Lower lobe of right lung (tissue), 2 donors: ENCODE measurements at regions not wholly inside any gene's neighbourhood (a gene's known extent, or its start where the extent isn't known, plus 50 kb on each side); places are given as distances from the start of the nearest gene placed in this dataset.
A peak's percentile ranks its signal among the peaks of the same experiment; 100 is the strongest.

Experiments used
- ATAC-seq, 2 donors: fragments of 200-7000 bp; cut with Tn5 transposase; one replicate each; pipeline ENCODE4 v1.9.1; 2020 to 2022; ENCODE audit warnings: mild to moderate bottlenecking in 2 of 2, moderate library complexity in 2 of 2
- DNase-seq: peaks from one replicate; pipeline ENCODE4 v3.0.0-alpha.2; 2020
- H3K27ac ChIP-seq: fragments of 200-600 bp; one replicate; pipeline ENCODE4 v1.8.0; 2022
- H3K27me3 ChIP-seq: fragments of 200-600 bp; one replicate; pipeline ENCODE4 v1.8.0; 2022; ENCODE audit warnings: low read depth
- H3K36me3 ChIP-seq: fragments of 200-600 bp; one replicate; pipeline ENCODE4 v1.8.0; 2022; ENCODE audit warnings: mild to moderate bottlenecking
- H3K4me1 ChIP-seq: fragments of 200-600 bp; one replicate; pipeline ENCODE4 v1.8.0; 2022
- H3K4me3 ChIP-seq: fragments of 200-600 bp; one replicate; pipeline ENCODE4 v1.8.0; 2022; ENCODE audit warnings: mild to moderate bottlenecking
- H3K9me3 ChIP-seq: fragments of 200-600 bp; one replicate; pipeline ENCODE4 v1.8.0; 2022
- intact Hi-C: fragments of 100-400 bp; cut with DNase I; formaldehyde crosslinking; loops from one replicate; pipeline ENCODE4 v1.11.0; 2022
- TF ChIP-seq, protein P1 (sequence below): fragments of 200-600 bp; IDR thresholded peaks from one replicate; pipeline ENCODE4 v1.8.0; 2022; ENCODE audit warnings: antibody characterized with exemption, mild to moderate bottlenecking
- donor health status: DM: no; HTN: yes; CAD: no; lungs with severe emphysema.

DNA sequence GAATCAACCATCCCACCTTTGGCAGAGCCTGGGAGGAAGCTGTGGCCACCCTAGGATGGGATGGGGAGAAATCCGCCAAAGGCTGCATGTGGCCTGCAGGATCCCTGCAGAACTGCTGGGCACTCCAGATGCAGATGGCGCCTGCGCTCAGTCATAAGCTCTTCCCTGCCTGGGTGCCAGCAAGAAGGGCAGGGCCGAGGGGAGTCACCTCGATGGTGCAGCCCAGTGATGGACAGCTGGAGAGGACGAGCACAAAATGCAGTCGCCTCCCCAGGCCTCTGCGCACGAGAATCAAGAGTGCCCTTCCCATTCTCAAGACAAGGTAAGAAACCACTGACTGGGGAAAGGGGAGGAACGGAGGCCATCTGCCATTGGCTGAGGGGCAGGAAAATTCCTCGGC, 693.6 kb downstream of the TBC1D22A start:
- Histone ChIP-seq H3K36me3 (no peaks in the 10 kb centered on the region), H3K9me3 (peaks cover 13% of the 10 kb centered on the region), H3K27me3 (no peaks in the 10 kb centered on the region), H3K4me1 (no peaks in the 10 kb centered on the region), H3K4me3 (no peak overlapping the region), H3K27ac (no peak overlapping the region)
- TF ChIP-seq, protein P1, sequence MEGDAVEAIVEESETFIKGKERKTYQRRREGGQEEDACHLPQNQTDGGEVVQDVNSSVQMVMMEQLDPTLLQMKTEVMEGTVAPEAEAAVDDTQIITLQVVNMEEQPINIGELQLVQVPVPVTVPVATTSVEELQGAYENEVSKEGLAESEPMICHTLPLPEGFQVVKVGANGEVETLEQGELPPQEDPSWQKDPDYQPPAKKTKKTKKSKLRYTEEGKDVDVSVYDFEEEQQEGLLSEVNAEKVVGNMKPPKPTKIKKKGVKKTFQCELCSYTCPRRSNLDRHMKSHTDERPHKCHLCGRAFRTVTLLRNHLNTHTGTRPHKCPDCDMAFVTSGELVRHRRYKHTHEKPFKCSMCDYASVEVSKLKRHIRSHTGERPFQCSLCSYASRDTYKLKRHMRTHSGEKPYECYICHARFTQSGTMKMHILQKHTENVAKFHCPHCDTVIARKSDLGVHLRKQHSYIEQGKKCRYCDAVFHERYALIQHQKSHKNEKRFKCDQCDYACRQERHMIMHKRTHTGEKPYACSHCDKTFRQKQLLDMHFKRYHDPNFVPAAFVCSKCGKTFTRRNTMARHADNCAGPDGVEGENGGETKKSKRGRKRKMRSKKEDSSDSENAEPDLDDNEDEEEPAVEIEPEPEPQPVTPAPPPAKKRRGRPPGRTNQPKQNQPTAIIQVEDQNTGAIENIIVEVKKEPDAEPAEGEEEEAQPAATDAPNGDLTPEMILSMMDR, result no peak
- intact Hi-C loops, result no loop called here
- DNase-seq, result no peak
- no peak for ATAC-seq

DNA sequence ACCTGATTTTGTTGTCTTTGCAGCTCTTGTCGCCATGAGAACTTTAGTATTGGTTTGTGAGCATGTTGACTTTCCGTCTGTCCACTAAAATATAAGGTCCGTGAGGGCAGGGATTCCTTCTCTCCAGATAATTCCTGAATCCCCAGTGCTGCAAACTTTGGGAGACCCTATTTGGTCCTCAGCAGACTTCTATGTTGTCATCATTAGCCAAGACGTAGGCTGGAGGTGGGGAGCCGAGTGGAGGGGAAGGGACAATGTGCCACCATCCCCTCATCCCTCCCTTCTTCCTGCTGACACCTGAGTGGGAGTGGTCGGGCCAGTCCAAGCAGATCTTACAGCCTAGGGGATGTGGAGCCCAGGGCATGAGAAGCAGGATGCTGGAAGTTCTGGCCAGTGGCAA, 690.6 kb downstream of the TBC1D22A start:
- H3K9me3 ChIP-seq, result peaks cover 13% of the 10 kb centered on the region
- H3K27ac ChIP-seq, result no peak overlapping the region
- TF ChIP-seq, protein P1, result no peak
- H3K27me3 ChIP-seq, result no peaks in the 10 kb centered on the region
- no peaks in the 10 kb centered on the region for H3K4me1 ChIP-seq
- no peak overlapping the region for H3K4me3 ChIP-seq
- intact Hi-C loops, result no loop called here
- no peaks in the 10 kb centered on the region for H3K36me3 ChIP-seq
- no peak for DNase-seq
- ATAC-seq, result no peak

DNA sequence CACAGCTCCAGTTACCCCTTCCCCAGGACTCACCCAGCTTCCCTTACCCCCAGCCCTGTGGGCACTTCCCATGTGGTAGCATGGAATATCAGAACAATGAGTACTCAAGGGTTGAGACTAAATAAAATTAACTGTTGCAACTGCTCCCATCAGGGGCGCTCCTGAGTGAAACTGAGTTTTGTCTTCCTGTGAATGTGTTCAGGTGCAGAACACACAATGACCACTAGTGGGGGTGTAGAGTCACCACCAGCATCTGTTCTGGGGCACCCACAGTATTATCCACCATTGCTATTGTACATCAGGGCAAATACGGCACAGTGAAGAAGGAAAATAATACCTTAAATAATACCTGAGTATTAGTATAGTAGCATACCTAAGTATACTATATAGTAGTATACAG, 689.7 kb downstream of the TBC1D22A start:
- H3K27me3 ChIP-seq, result no peaks in the 10 kb centered on the region
- DNase-seq (no peak), ATAC-seq (no peak)
- no peak overlapping the region for H3K27ac ChIP-seq
- H3K4me3 ChIP-seq, result no peak overlapping the region
- H3K4me1 ChIP-seq, result no peaks in the 10 kb centered on the region
- TF ChIP-seq, protein P1, result peak; percentile 46
- no peaks in the 10 kb centered on the region for H3K36me3 ChIP-seq
- H3K9me3 ChIP-seq, result peaks cover 13% of the 10 kb centered on the region
- intact Hi-C loops, result no loop called here

DNA sequence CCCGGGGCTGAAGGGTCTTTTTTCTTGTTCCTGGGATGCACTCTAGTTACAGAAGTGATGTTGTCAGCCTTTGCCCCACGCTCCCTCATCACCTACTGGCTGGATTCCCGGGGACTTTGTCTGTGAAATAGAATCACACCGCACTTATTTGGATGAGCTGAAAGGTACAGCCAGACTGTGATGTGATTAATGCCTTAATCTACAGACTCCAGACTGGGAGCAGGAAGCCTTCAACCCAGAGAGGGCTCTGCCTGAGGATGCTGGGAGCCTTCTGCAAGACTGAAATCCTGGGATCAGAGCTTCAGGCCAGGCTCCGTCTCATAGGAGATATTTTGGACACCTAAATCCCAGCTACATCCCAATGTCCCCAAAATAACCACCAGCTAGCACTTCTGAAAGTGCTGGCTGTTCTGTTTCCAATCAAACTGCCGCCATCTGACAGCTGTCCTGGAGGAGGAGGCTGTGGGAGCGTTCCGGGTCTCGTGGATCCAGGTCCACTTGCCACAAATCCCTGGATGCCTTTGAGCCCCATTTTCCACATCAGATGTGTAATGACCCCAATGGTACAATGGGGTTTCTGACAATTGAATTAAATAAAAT, 688.5 kb downstream of the TBC1D22A start:
- no peaks in the 10 kb centered on the region for H3K4me1 ChIP-seq
- H3K4me3 ChIP-seq, result no peak overlapping the region
- H3K9me3 ChIP-seq, result peaks cover 13% of the 10 kb centered on the region
- DNase-seq (no peak), ATAC-seq (no peak)
- H3K27me3 ChIP-seq, result no peaks in the 10 kb centered on the region
- no peak overlapping the region for H3K27ac ChIP-seq
- TF ChIP-seq, protein P1, result no peak
- intact Hi-C loops, result no loop called here
- H3K36me3 ChIP-seq, result no peaks in the 10 kb centered on the region

DNA sequence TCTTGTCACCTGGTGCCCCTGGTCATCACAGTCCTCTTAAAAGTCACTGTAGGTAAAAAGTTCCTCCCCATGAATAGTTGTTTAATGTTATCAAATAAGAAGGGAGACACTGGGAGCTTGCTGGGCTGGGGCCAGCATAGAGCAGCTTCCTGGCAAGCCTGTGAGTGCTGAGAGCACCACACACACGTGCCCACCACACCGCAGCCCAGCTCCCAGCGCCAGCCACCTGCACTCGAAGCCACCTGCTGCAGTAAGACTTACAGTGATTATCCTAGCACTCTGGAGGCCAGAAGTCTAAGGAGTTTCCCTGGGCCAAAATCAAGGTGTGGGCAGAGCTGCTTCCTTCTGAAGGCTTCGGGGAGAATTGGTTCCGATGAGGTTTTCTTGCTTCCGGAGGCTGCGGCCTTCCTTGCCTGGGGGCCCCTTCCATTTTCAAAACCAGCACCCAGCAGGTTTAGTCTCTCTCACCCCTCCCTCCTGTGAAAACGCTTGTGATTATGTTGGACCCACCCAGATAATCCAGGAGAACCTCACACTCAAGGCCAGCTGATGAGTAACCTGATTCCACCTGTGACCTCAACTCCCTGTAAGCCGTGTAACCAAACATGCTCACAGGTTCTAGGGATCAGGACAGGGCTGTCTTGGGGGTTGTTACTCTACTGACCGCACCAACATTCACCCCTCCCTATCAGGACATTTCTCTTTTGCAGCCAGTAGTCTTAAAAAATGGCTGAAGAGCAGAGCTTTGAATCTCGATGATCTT, 687.2 kb downstream of the TBC1D22A start:
- Histone ChIP-seq H3K4me1 (no peaks in the 10 kb centered on the region), H3K27me3 (no peaks in the 10 kb centered on the region), H3K9me3 (peaks cover 13% of the 10 kb centered on the region), H3K4me3 (no peak overlapping the region), H3K36me3 (no peaks in the 10 kb centered on the region), H3K27ac (no peak overlapping the region)
- intact Hi-C loops, result no loop called here
- TF ChIP-seq, protein P1, result no peak
- no peak for ATAC-seq
- DNase-seq, result no peak
